ENCODE measurements at regions not wholly inside any gene's neighbourhood (a gene's known extent, or its start where the extent isn't known, plus 50 kb on each side); places are given as distances from the start of the nearest gene placed in this dataset.
A peak's percentile ranks its signal among the peaks of the same experiment; 100 is the strongest.

GRCh38 chr10:131725581-131726069, 175.2 kb upstream of the PPP2R2D start:
- H3K4me1 Mint-ChIP-seq (ENCODE audit: unreplicated experiment): no peaks in the 10 kb centered on the region
- peaks cover 13% of the 10 kb centered on the region for H3K9me3 Mint-ChIP-seq (ENCODE audit: unreplicated experiment)
- H3K4me3 Mint-ChIP-seq (ENCODE audit: unreplicated experiment): no peak overlapping the region
- DNase-seq (ENCODE audit: extremely low spot score, unreplicated experiment): peak; percentile 81
- H3K36me3 Mint-ChIP-seq (ENCODE audit: unreplicated experiment): no peaks in the 10 kb centered on the region
- no peak for TF ChIP-seq CTCF (IDR thresholded peaks at IDR 0.05)
- no peak overlapping the region for H3K27ac Mint-ChIP-seq (ENCODE audit: unreplicated experiment)
- no peaks in the 10 kb centered on the region for H3K27me3 Mint-ChIP-seq (ENCODE audit: unreplicated experiment)

GRCh38 chr10:131726076-131726880, 174.5 kb upstream of the PPP2R2D start:
- Mint-ChIP-seq H3K4me3 (ENCODE audit: unreplicated experiment) (no peak overlapping the region), H3K27ac (ENCODE audit: unreplicated experiment) (no peak overlapping the region)

GRCh38 chr10:131726967-131727366, 173.8 kb upstream of the PPP2R2D start:
- no peaks in the 10 kb centered on the region for H3K4me1 Mint-ChIP-seq (ENCODE audit: unreplicated experiment)
- peak; percentile 82 for DNase-seq (ENCODE audit: extremely low spot score, unreplicated experiment)
- no peak overlapping the region for H3K4me3 Mint-ChIP-seq (ENCODE audit: unreplicated experiment)
- no peak overlapping the region for H3K27ac Mint-ChIP-seq (ENCODE audit: unreplicated experiment)
- no peaks in the 10 kb centered on the region for H3K27me3 Mint-ChIP-seq (ENCODE audit: unreplicated experiment)
- no peak for TF ChIP-seq CTCF (IDR thresholded peaks at IDR 0.05)
- peaks cover 5% of the 10 kb centered on the region for H3K9me3 Mint-ChIP-seq (ENCODE audit: unreplicated experiment)
- H3K36me3 Mint-ChIP-seq (ENCODE audit: unreplicated experiment): no peaks in the 10 kb centered on the region

More at GRCh38 chr10:131726076-131726880, 174.5 kb upstream of the PPP2R2D start:
- DNase-seq (ENCODE audit: extremely low spot score, unreplicated experiment): peak; percentile 77
- no peaks in the 10 kb centered on the region for H3K4me1 Mint-ChIP-seq (ENCODE audit: unreplicated experiment)
- peaks cover 8% of the 10 kb centered on the region for H3K9me3 Mint-ChIP-seq (ENCODE audit: unreplicated experiment)
- H3K36me3 Mint-ChIP-seq (ENCODE audit: unreplicated experiment): no peaks in the 10 kb centered on the region
- no peak for TF ChIP-seq CTCF (IDR thresholded peaks at IDR 0.05)
- no peaks in the 10 kb centered on the region for H3K27me3 Mint-ChIP-seq (ENCODE audit: unreplicated experiment)

GRCh38 chr10:131727560-131727959, 173.2 kb upstream of the PPP2R2D start:
- Mint-ChIP-seq H3K4me1 (ENCODE audit: unreplicated experiment) (no peaks in the 10 kb centered on the region), H3K4me3 (ENCODE audit: unreplicated experiment) (no peak overlapping the region), H3K27ac (ENCODE audit: unreplicated experiment) (no peak overlapping the region), H3K36me3 (ENCODE audit: unreplicated experiment) (no peaks in the 10 kb centered on the region), H3K9me3 (ENCODE audit: unreplicated experiment) (peaks cover 4% of the 10 kb centered on the region), H3K27me3 (ENCODE audit: unreplicated experiment) (no peaks in the 10 kb centered on the region)
- TF ChIP-seq CTCF (IDR thresholded peaks at IDR 0.05): no peak
- DNase-seq (ENCODE audit: extremely low spot score, unreplicated experiment): peak; percentile 77

Data from osteocyte (in vitro differentiated cells).